ENCODE measurements at regions not wholly inside any gene's neighbourhood (a gene's known extent, or its start where the extent isn't known, plus 50 kb on each side); places are given as distances from the start of the nearest gene placed in this dataset.

DNA sequence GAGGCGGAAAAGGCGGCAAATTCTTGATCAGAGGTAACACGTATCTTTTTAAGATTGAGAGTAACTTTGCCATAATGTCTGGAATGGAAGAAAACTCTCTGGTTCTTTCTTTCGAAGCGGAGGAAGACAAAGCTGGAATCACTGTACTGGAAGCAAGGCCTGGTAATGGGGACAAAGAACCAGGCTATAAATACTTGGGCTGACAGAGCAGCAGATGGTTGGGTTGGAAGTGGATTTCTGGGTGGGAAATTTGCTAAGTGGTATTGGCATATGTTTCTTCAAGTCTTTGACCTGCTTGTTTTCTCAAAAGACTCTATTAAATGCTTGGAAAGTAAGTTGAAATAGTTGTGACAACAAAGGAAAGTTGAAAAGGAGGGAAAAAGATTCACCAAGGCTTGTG is 87.3 kb upstream of the SFMBT2 start:
- 93% methylated on average over 5 of the region's 5 CpGs for WGBS, 2 donors
- Histone ChIP-seq H3K4me3 (no peak overlapping the region), H3K4me1 (no peaks in the 10 kb centered on the region), H3K9me3 (peaks cover 0 to 3% (median 0%) of the 10 kb centered on the region in 4 donors), H3K27ac (no peak overlapping the region), H3K27me3 (peaks cover 0 to 5% of the 10 kb centered on the region in 2 donors), H3K36me3 (no peaks in the 10 kb centered on the region)
- TF ChIP-seq POLR2A (IDR thresholded peaks at IDR 0.05): no peak
- TF ChIP-seq, protein P1, sequence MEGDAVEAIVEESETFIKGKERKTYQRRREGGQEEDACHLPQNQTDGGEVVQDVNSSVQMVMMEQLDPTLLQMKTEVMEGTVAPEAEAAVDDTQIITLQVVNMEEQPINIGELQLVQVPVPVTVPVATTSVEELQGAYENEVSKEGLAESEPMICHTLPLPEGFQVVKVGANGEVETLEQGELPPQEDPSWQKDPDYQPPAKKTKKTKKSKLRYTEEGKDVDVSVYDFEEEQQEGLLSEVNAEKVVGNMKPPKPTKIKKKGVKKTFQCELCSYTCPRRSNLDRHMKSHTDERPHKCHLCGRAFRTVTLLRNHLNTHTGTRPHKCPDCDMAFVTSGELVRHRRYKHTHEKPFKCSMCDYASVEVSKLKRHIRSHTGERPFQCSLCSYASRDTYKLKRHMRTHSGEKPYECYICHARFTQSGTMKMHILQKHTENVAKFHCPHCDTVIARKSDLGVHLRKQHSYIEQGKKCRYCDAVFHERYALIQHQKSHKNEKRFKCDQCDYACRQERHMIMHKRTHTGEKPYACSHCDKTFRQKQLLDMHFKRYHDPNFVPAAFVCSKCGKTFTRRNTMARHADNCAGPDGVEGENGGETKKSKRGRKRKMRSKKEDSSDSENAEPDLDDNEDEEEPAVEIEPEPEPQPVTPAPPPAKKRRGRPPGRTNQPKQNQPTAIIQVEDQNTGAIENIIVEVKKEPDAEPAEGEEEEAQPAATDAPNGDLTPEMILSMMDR (IDR thresholded peaks at IDR 0.05): no peak
- no peak for TF ChIP-seq EP300 (IDR thresholded peaks at IDR 0.05)
- DNase-seq (ENCODE audit: low spot score in 2 of 2): no peak

DNA sequence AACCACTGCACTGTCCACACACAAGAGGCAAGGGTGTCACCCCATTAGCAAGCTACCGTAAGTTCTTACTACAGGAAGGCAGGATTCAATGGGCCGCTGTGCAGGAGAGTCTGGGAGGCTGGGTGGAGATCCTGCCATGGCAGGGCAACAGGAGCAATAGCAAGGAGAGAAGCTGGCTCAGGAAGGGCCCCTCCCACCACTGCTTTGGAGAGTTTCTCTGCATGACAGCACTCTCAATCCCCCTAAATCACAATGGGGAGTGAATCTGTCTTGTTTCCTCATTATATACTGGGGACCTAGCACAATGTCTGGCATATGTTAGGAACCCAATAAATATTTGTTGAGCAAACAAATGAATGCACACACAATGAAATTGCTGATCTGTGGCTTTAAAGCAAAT is 83.2 kb upstream of the SFMBT2 start:
- TF ChIP-seq EP300 (IDR thresholded peaks at IDR 0.05): no peak
- TF ChIP-seq POLR2A (IDR thresholded peaks at IDR 0.05): no peak
- TF ChIP-seq, protein P1 (IDR thresholded peaks at IDR 0.05): no peak

DNA sequence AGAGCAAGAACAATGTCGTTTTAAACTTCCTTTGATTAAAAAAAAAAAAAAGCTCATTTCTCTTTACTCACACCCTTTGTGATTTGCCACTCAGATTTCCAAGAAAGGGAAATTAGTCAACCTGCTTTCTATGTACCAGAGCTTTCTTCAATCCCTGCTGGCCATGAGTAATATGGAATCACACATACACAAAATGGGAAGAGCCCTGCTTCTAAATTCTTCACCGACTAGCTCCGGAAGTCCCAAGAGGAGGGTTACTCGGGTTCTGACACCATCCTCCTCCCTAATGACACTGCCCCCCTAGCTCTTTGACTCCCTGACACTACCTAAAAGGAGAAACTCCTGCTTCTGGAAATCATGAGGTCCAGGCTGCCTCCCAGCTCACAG is 81.8 kb upstream of the SFMBT2 start:
- DNase-seq (ENCODE audit: low spot score in 2 of 2): no peak
- no peak overlapping the region for H3K4me3 ChIP-seq
- H3K36me3 ChIP-seq: no peaks in the 10 kb centered on the region
- H3K4me1 ChIP-seq: peaks cover 0 to 13% (median 0%) of the 10 kb centered on the region in 4 donors
- no peak overlapping the region for H3K27ac ChIP-seq
- TF ChIP-seq, protein P1 (IDR thresholded peaks at IDR 0.05): no peak
- TF ChIP-seq POLR2A (IDR thresholded peaks at IDR 0.05) (no peak), EP300 (IDR thresholded peaks at IDR 0.05) (no peak)
- H3K9me3 ChIP-seq: no peaks in the 10 kb centered on the region
- peaks cover 0 to 5% of the 10 kb centered on the region in 2 donors for H3K27me3 ChIP-seq
- WGBS, 2 donors: 65 to 71% methylated on average over 4 of the region's 4 CpGs

More for the DNA sequence above, 83.2 kb upstream of the SFMBT2 start:
- H3K27ac ChIP-seq: no peak overlapping the region
- no peak overlapping the region for H3K4me3 ChIP-seq
- peaks cover 0 to under 1% (median 0%) of the 10 kb centered on the region in 4 donors for H3K4me1 ChIP-seq
- 68 to 77% methylated on average over 2 of the region's 2 CpGs for WGBS, 2 donors
- no peak for DNase-seq (ENCODE audit: low spot score in 2 of 2)
- peaks cover 0 to 5% of the 10 kb centered on the region in 2 donors for H3K27me3 ChIP-seq
- H3K9me3 ChIP-seq: no peaks in the 10 kb centered on the region
- H3K36me3 ChIP-seq: no peaks in the 10 kb centered on the region

DNA sequence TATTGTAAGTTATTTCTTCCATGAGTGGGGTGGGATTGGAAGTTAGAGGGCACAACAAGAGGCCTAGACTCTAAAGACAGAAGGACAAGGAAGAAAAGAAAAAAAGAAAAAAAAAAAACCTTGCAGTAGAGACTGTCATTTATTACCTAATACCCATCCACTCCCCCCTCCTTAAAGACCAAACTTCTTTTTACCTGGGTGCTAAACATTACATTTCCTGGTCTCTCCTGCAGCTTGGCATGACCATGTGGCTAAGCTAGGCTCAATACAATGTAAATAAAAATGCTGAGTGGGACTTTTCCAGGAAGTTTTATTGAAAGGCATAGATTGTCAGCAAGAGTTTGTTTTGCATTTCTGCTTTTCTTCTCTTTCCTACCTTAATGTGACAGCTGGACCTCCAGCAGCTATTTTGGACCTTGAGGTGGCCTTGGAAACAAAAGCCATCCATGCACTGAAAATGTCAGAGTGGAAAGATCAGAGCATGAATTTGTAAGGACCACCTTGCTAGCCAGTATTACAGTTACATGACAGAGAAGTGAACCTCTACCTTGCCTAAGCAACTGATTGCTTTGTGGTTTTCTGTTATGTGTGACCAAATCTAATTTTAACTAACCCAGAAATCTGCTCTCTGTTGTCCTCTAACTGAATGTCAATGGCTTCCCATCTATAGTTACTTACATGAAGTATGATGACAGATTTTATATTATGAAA is 81.3 kb upstream of the SFMBT2 start:
- Histone ChIP-seq H3K4me1 (peaks cover 0 to 13% (median 0%) of the 10 kb centered on the region in 4 donors), H3K27ac (no peak overlapping the region), H3K27me3 (peaks cover 0 to 5% of the 10 kb centered on the region in 2 donors), H3K9me3 (no peaks in the 10 kb centered on the region), H3K4me3 (no peak overlapping the region), H3K36me3 (no peaks in the 10 kb centered on the region)
- no peak for DNase-seq (ENCODE audit: low spot score in 2 of 2)
- TF ChIP-seq POLR2A (IDR thresholded peaks at IDR 0.05) (no peak), EP300 (IDR thresholded peaks at IDR 0.05) (no peak)
- TF ChIP-seq, protein P1 (IDR thresholded peaks at IDR 0.05): no peak

DNA sequence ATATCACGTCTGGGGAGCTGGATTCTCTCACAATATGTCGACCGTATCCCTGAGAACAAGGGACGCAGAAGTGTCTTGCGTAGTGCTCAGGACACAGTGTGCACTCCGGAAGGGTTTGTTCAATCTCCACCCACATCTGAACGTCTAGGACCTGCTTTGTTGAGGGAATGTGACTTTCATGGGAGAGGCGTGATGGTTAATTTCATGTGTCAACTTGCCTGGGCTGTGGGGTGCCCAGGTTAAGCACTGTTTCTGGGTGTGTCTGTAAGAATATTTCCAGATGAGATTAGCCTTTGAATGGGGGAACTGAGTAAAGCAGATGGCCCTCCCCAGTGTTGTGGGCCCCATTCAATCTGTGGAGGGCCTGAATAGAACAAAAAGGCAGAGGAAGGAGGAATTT is 80.4 kb upstream of the SFMBT2 start:
- WGBS, 2 donors: 88 to 90% methylated on average over 8 of the region's 8 CpGs
- Histone ChIP-seq H3K4me3 (no peak overlapping the region), H3K27ac (no peak overlapping the region), H3K27me3 (peaks cover 0 to 5% of the 10 kb centered on the region in 2 donors), H3K9me3 (no peaks in the 10 kb centered on the region), H3K4me1 (peaks cover 0 to 13% (median 0%) of the 10 kb centered on the region in 4 donors), H3K36me3 (no peaks in the 10 kb centered on the region)
- TF ChIP-seq, protein P1 (IDR thresholded peaks at IDR 0.05): no peak
- TF ChIP-seq POLR2A (IDR thresholded peaks at IDR 0.05) (no peak), EP300 (IDR thresholded peaks at IDR 0.05) (no peak)
- DNase-seq (ENCODE audit: low spot score in 2 of 2): no peak

All from tibial nerve (tissue), 4 donors.